ENCODE measurements at regions not wholly inside any gene's neighbourhood (a gene's known extent, or its start where the extent isn't known, plus 50 kb on each side); places are given as distances from the start of the nearest gene placed in this dataset.

- no peak overlapping the region for H3K4me3 ChIP-seq
- H3K4me1 ChIP-seq = no peaks in the 10 kb centered on the region
- in situ Hi-C loops (cut with MboI; ENCODE audit: low sequenced_read_pairs in 4 of 4) (no loop called here), intact Hi-C loops (cut with DNase I; ENCODE audit: low total_unique reads) (no loop called here)
- TF ChIP-seq POLR2A (IDR thresholded peaks at IDR 0.05) = no peak
- TF ChIP-seq CTCF (IDR thresholded peaks at IDR 0.05 in 4 of 5, conservative IDR thresholded peaks at IDR 0.05 in 1 of 5) = peak in 1 of 5 experiments; percentile 21
- no peaks in the 10 kb centered on the region for H3K9me3 ChIP-seq
- no peaks in the 10 kb centered on the region for H3K36me3 ChIP-seq
- no peaks in the 10 kb centered on the region for H3K27me3 ChIP-seq
- peak in 1 of 2 donors; percentile 19 for DNase-seq
- ATAC-seq = no peak
- H3K27ac ChIP-seq = no peak overlapping the region
These were observed 120.9 kb downstream of the SAMMSON start for GRCh38 chr3:70120357-70120966.

- in situ Hi-C loops (cut with MboI; ENCODE audit: low sequenced_read_pairs in 4 of 4) = no loop called here
- H3K4me1 ChIP-seq = no peaks in the 10 kb centered on the region
These were observed 127.7 kb downstream of the SAMMSON start for GRCh38 chr3:70127192-70127591.

GRCh38 chr3:70137366-70137765 is 137.8 kb downstream of the SAMMSON start:
- H3K9me3 ChIP-seq = no peaks in the 10 kb centered on the region
- DNase-seq (no peak), ATAC-seq (no peak)
- in situ Hi-C loops (cut with MboI; ENCODE audit: low sequenced_read_pairs in 4 of 4) (no loop called here), intact Hi-C loops (cut with DNase I; ENCODE audit: low total_unique reads) (no loop called here)
- TF ChIP-seq CTCF (IDR thresholded peaks at IDR 0.05 in 4 of 5, conservative IDR thresholded peaks at IDR 0.05 in 1 of 5) (no peak), POLR2A (IDR thresholded peaks at IDR 0.05) (no peak)
- H3K4me3 ChIP-seq = no peak overlapping the region
- H3K27me3 ChIP-seq = no peaks in the 10 kb centered on the region
- H3K27ac ChIP-seq = no peak overlapping the region
- no peaks in the 10 kb centered on the region for H3K36me3 ChIP-seq
- no peaks in the 10 kb centered on the region for H3K4me1 ChIP-seq

More at GRCh38 chr3:70127192-70127591, 127.7 kb downstream of the SAMMSON start:
- H3K36me3 ChIP-seq = no peaks in the 10 kb centered on the region
- no peak overlapping the region for H3K27ac ChIP-seq
- no peaks in the 10 kb centered on the region for H3K27me3 ChIP-seq
- ATAC-seq (no peak), DNase-seq (no peak)
- H3K9me3 ChIP-seq = no peaks in the 10 kb centered on the region
- intact Hi-C loops (cut with DNase I; ENCODE audit: low total_unique reads) = no loop called here
- TF ChIP-seq CTCF (IDR thresholded peaks at IDR 0.05 in 4 of 5, conservative IDR thresholded peaks at IDR 0.05 in 1 of 5) = no peak
- no peak for TF ChIP-seq POLR2A (IDR thresholded peaks at IDR 0.05)
- H3K4me3 ChIP-seq = no peak overlapping the region

GRCh38 chr3:70138606-70139005 is 139.1 kb downstream of the SAMMSON start:
- no peaks in the 10 kb centered on the region for H3K27me3 ChIP-seq
- intact Hi-C loops (cut with DNase I; ENCODE audit: low total_unique reads) = no loop called here
- no peaks in the 10 kb centered on the region for H3K4me1 ChIP-seq
- H3K9me3 ChIP-seq = no peaks in the 10 kb centered on the region
- DNase-seq (no peak), ATAC-seq (no peak)
- in situ Hi-C loops (cut with MboI; ENCODE audit: low sequenced_read_pairs in 4 of 4) = no loop called here
- TF ChIP-seq CTCF (IDR thresholded peaks at IDR 0.05 in 4 of 5, conservative IDR thresholded peaks at IDR 0.05 in 1 of 5) (no peak), POLR2A (IDR thresholded peaks at IDR 0.05) (no peak)
- H3K4me3 ChIP-seq = no peak overlapping the region
- H3K36me3 ChIP-seq = no peaks in the 10 kb centered on the region
- no peak overlapping the region for H3K27ac ChIP-seq
